ENCODE measurements at regions not wholly inside any gene's neighbourhood (a gene's known extent, or its start where the extent isn't known, plus 50 kb on each side); places are given as distances from the start of the nearest gene placed in this dataset.

GRCh38 chr14:65190312-65190711 lies 88.0 kb upstream of the MAX start:
- intact Hi-C loops (cut with DNase I) = no loop called here
- peaks cover 10% of the 10 kb centered on the region for H3K4me1 ChIP-seq
- no peak for TF ChIP-seq POLR2A (IDR thresholded peaks at IDR 0.05)
- no peak for TF ChIP-seq CTCF (IDR thresholded peaks at IDR 0.05)
- WGBS, 2 donors = 55 to 62% methylated on average over 4 of the region's 4 CpGs
- H3K4me3 ChIP-seq = no peak overlapping the region
- no peaks in the 10 kb centered on the region for H3K27me3 ChIP-seq
- no peaks in the 10 kb centered on the region for H3K36me3 ChIP-seq (replicated peaks in 1 of 2; ENCODE audit: insufficient read depth in 1 of 2, low read depth in 2 of 2)
- H3K27ac ChIP-seq = no peak overlapping the region
- H3K9me3 ChIP-seq = no peaks in the 10 kb centered on the region
- DNase-seq (no peak), ATAC-seq (no peak)

GRCh38 chr14:65191716-65192115 lies 89.4 kb upstream of the MAX start:
- Histone ChIP-seq H3K36me3 (replicated peaks in 1 of 2; ENCODE audit: insufficient read depth in 1 of 2, low read depth in 2 of 2) (no peaks in the 10 kb centered on the region), H3K9me3 (no peaks in the 10 kb centered on the region), H3K27me3 (no peaks in the 10 kb centered on the region), H3K4me3 (no peak overlapping the region), H3K4me1 (no peaks in the 10 kb centered on the region), H3K27ac (no peak overlapping the region)
- DNase-seq = no peak
- intact Hi-C loops (cut with DNase I) = no loop called here
- no peak for ATAC-seq
- 83% methylated on average over 3 to 5 of the region's 5 CpGs for WGBS, 2 donors
- TF ChIP-seq CTCF (IDR thresholded peaks at IDR 0.05) (no peak), POLR2A (IDR thresholded peaks at IDR 0.05) (no peak)

- ATAC-seq = no peak
- no peaks in the 10 kb centered on the region for H3K36me3 ChIP-seq (replicated peaks in 1 of 2; ENCODE audit: insufficient read depth in 1 of 2, low read depth in 2 of 2)
- H3K4me3 ChIP-seq = no peak overlapping the region
- intact Hi-C loops (cut with DNase I) = no loop called here
- H3K27me3 ChIP-seq = no peaks in the 10 kb centered on the region
- 0 to 48% methylated on average over 1 of the region's 1 CpG for WGBS, 2 donors
- TF ChIP-seq CTCF (IDR thresholded peaks at IDR 0.05) = no peak
- no peak for TF ChIP-seq POLR2A (IDR thresholded peaks at IDR 0.05)
- H3K27ac ChIP-seq = no peak overlapping the region
- H3K4me1 ChIP-seq = no peaks in the 10 kb centered on the region
- no peaks in the 10 kb centered on the region for H3K9me3 ChIP-seq
- no peak for DNase-seq
These were observed 90.4 kb upstream of the MAX start for GRCh38 chr14:65192686-65193085.

GRCh38 chr14:65193916-65194590 lies 91.7 kb upstream of the MAX start:
- intact Hi-C loops (cut with DNase I) = no loop called here
- H3K4me1 ChIP-seq = no peaks in the 10 kb centered on the region
- no peaks in the 10 kb centered on the region for H3K9me3 ChIP-seq
- no peaks in the 10 kb centered on the region for H3K36me3 ChIP-seq (replicated peaks in 1 of 2; ENCODE audit: insufficient read depth in 1 of 2, low read depth in 2 of 2)
- H3K4me3 ChIP-seq = no peak overlapping the region
- DNase-seq (no peak), ATAC-seq (no peak)
- TF ChIP-seq POLR2A (IDR thresholded peaks at IDR 0.05) (no peak), CTCF (IDR thresholded peaks at IDR 0.05) (no peak)
- 43 to 57% methylated on average over 3 of the region's 3 CpGs for WGBS, 2 donors
- H3K27me3 ChIP-seq = no peaks in the 10 kb centered on the region
- no peak overlapping the region for H3K27ac ChIP-seq

GRCh38 chr14:65195042-65195719 lies 92.9 kb upstream of the MAX start:
- Histone ChIP-seq H3K4me1 (no peaks in the 10 kb centered on the region), H3K27ac (no peak overlapping the region), H3K9me3 (no peaks in the 10 kb centered on the region), H3K27me3 (no peaks in the 10 kb centered on the region), H3K4me3 (no peak overlapping the region), H3K36me3 (replicated peaks in 1 of 2; ENCODE audit: insufficient read depth in 1 of 2, low read depth in 2 of 2) (no peaks in the 10 kb centered on the region)
- intact Hi-C loops (cut with DNase I) = no loop called here
- DNase-seq (no peak), ATAC-seq (no peak)
- 78 to 84% methylated on average over 9 of the region's 9 CpGs for WGBS, 2 donors
- TF ChIP-seq POLR2A (IDR thresholded peaks at IDR 0.05) (no peak), CTCF (IDR thresholded peaks at IDR 0.05) (no peak)

Measured in body of pancreas (tissue), 4 donors.